GM12872 (cell line): ENCODE measurements at regions not wholly inside any gene's neighbourhood (a gene's known extent, or its start where the extent isn't known, plus 50 kb on each side); places are given as distances from the start of the nearest gene placed in this dataset.

Experiments used
- CTCF ChIP-seq: IDR thresholded peaks from 3 replicates; pipeline ENCODE4 v1.5.1; 2011; ENCODE audit warnings: low read depth, mild to moderate bottlenecking, low read length, moderate library complexity; ENCODE audit not compliant: insufficient read depth

GRCh38 chr17:53264730-53265129, 558.0 kb upstream of the KIF2B start:
- TF ChIP-seq CTCF: no peak

GRCh38 chr17:53253956-53254597, 568.6 kb upstream of the KIF2B start:
- TF ChIP-seq CTCF: no peak

- no peak for TF ChIP-seq CTCF
These were observed 573.7 kb upstream of the KIF2B start for GRCh38 chr17:53249036-53249435.

- TF ChIP-seq CTCF: no peak
These were observed 588.6 kb upstream of the KIF2B start for GRCh38 chr17:53234138-53234537.

DNA sequence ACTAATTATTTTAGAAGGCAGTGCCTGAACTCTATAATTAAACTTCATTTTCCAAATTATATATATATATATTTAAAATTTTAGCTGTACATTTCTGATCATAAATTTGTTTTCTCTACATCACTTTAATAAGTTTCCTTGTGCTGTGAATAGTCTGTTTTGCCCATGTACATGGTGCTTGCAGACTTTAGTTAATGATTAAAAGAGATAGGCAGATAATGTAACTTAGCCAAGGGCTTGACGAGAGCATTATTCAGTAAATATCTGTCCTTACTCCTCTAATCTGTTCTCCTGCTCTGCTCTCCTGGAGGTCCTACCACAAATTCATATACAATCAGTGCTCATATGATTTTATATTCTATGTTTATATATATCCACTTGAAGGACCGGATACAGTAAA, 595.2 kb upstream of the KIF2B start:
- TF ChIP-seq CTCF: no peak

DNA sequence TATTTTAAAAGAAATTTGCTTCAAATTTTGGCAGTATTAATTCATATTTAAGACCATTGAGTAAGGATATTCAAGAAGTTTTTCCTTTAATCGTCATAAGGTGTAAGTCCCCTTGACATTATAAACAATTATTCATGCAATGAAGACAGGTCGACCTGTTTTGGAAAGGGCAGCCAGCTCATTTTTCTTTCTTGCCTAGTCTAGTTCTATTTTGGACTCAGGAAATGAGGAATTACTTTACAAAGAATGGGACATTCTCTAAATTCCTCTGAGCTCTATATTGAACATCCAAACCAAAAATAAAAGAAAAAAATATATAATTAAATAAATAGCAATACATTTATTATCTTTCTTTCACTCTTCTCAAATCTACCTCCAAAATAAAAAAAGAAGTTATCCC, 595.6 kb upstream of the KIF2B start:
- no peak for TF ChIP-seq CTCF

DNA sequence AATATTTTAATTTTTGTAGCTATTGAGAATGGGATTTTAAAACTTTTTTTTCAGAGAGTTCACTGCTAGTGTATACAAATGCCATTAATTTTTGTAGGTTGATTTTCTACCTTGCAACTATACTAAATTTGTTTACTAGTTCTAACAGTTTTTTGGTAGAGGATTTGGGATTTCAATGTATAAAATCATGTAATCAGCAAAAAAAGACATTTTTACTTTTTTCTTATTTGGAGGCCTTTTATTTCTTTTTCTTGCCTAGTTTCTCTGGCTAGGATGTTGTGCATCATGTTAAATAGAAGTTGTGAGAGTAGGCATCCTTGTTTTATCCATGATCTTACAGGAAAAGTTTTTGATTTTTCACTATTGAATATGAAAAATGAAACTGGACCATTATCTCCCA, 602.9 kb upstream of the KIF2B start:
- no peak for TF ChIP-seq CTCF
